GM12891 (cell line): ENCODE measurements at regions not wholly inside any gene's neighbourhood (a gene's known extent, or its start where the extent isn't known, plus 50 kb on each side); places are given as distances from the start of the nearest gene placed in this dataset.

Experiments used
- POLR2A ChIP-seq: IDR thresholded peaks from 2 replicates; pipeline ENCODE4 v1.6.1; 2011; ENCODE audit warnings: low read depth, low read length, control low read depth
- POLR2AphosphoS5 ChIP-seq: IDR thresholded peaks from 2 replicates; pipeline ENCODE4 v1.6.1; 2011; ENCODE audit warnings: low read depth, low read length, control low read depth

GRCh38 chr10:126806991-126807702 lies 98.1 kb upstream of the DOCK1 start:
- TF ChIP-seq POLR2AphosphoS5: no peak
- no peak for TF ChIP-seq POLR2A
